ENCODE measurements at regions not wholly inside any gene's neighbourhood (a gene's known extent, or its start where the extent isn't known, plus 50 kb on each side); places are given as distances from the start of the nearest gene placed in this dataset.

GRCh38 chr5:43837996-43838395 lies 235.0 kb downstream of the NNT start:
- H3K4me2 ChIP-seq (ENCODE audit: insufficient read depth, insufficient read length, low read length), result no peak overlapping the region
- no peaks in the 10 kb centered on the region; the same call in 1 of the 2 replicates for H3K4me1 ChIP-seq (ENCODE audit: insufficient read depth, low read length)
- no peak overlapping the region for H2AK5ac ChIP-seq (ENCODE audit: insufficient read length, low read length)
- H2BK5ac ChIP-seq (ENCODE audit: insufficient read length, low read length), result no peak overlapping the region
- no peaks in the 10 kb centered on the region for H3K27me3 ChIP-seq (ENCODE audit: insufficient read depth, low read length)
- H3K36me3 Mint-ChIP-seq (ENCODE audit: insufficient read depth in 1 of 3, low read depth in 3 of 3), result no peaks in the 10 kb centered on the region
- H3K4me3 Mint-ChIP-seq, result no peak overlapping the region
- H3K27me3 Mint-ChIP-seq (ENCODE audit: low read depth), result no peaks in the 10 kb centered on the region
- H3K23me2 ChIP-seq (ENCODE audit: insufficient read length, low read depth, low read length, poor library complexity, severe bottlenecking), result no peaks in the 10 kb centered on the region
- H3K14ac ChIP-seq (ENCODE audit: insufficient read depth, low read length), result no peak overlapping the region
- no peaks in the 10 kb centered on the region for H3K9me3 ChIP-seq (ENCODE audit: control insufficient read depth, low read depth, low read length)
- H3K9me3 Mint-ChIP-seq, result no peaks in the 10 kb centered on the region; a peak in 1 of 5 replicates
- H3K27ac Mint-ChIP-seq, result no peak overlapping the region
- no peak overlapping the region for H3K18ac ChIP-seq (ENCODE audit: insufficient read length, low read depth, low read length)
- no peak overlapping the region for H2BK20ac ChIP-seq (ENCODE audit: low read depth, low read length, poor library complexity, severe bottlenecking)
- no peak overlapping the region for H3K27ac ChIP-seq (ENCODE audit: insufficient read length, low read depth, low read length)
- no peak overlapping the region for H4K8ac ChIP-seq (replicated peaks; ENCODE audit: insufficient read length, low read depth, low read length)
- no peak overlapping the region for H3K4ac ChIP-seq (ENCODE audit: low read depth, low read length)
- peaks cover 2 to 4% of the 10 kb centered on the region in 2 experiments; a peak in 2 of 4 replicates for H3K4me1 Mint-ChIP-seq
- no peak overlapping the region for H3K9ac ChIP-seq (ENCODE audit: extremely low read depth, insufficient read length, low read length)
- no peaks in the 10 kb centered on the region for H3K79me2 ChIP-seq (ENCODE audit: insufficient read depth, low read length)
- WGBS (ENCODE audit: extremely low coverage, insufficient read length, low lambda C conversion rate), result no CpG with 5 or more reads among the region's 1 CpG
- H3K56ac ChIP-seq (ENCODE audit: insufficient read length, low read depth, low read length), result no peak overlapping the region
- no peak overlapping the region for H2BK15ac ChIP-seq (ENCODE audit: low read depth, low read length)
- H2AFZ ChIP-seq (ENCODE audit: low read length), result no peak overlapping the region
- no peak overlapping the region for H4K91ac ChIP-seq (ENCODE audit: insufficient read length, low read depth, low read length)
- TF ChIP-seq, protein P1, sequence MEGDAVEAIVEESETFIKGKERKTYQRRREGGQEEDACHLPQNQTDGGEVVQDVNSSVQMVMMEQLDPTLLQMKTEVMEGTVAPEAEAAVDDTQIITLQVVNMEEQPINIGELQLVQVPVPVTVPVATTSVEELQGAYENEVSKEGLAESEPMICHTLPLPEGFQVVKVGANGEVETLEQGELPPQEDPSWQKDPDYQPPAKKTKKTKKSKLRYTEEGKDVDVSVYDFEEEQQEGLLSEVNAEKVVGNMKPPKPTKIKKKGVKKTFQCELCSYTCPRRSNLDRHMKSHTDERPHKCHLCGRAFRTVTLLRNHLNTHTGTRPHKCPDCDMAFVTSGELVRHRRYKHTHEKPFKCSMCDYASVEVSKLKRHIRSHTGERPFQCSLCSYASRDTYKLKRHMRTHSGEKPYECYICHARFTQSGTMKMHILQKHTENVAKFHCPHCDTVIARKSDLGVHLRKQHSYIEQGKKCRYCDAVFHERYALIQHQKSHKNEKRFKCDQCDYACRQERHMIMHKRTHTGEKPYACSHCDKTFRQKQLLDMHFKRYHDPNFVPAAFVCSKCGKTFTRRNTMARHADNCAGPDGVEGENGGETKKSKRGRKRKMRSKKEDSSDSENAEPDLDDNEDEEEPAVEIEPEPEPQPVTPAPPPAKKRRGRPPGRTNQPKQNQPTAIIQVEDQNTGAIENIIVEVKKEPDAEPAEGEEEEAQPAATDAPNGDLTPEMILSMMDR (conservative IDR thresholded peaks at IDR 0.05), result no peak
- H4K20me1 ChIP-seq (ENCODE audit: control insufficient read depth, insufficient read depth, insufficient read length), result no peaks in the 10 kb centered on the region
- no peak overlapping the region for H3T11ph ChIP-seq (ENCODE audit: low read length)
- no peak overlapping the region for H2BK12ac ChIP-seq (ENCODE audit: insufficient read length, low read depth, low read length)
- no peak overlapping the region for H3K23ac ChIP-seq (ENCODE audit: insufficient read length, low read depth, low read length)
- DNase-seq, result no peak
- no peak overlapping the region for H2BK120ac ChIP-seq (ENCODE audit: low read depth, low read length, poor library complexity, severe bottlenecking)
- no peak overlapping the region for H4K5ac ChIP-seq (ENCODE audit: insufficient read length, low read depth, low read length)
- no peaks in the 10 kb centered on the region for H3K79me1 ChIP-seq (ENCODE audit: insufficient read depth, low read depth, low read length, poor library complexity, severe bottlenecking)

All from H9 (cell line).